Cardiac fibroblast (primary cell): ENCODE measurements at regions not wholly inside any gene's neighbourhood (a gene's known extent, or its start where the extent isn't known, plus 50 kb on each side); places are given as distances from the start of the nearest gene placed in this dataset.
"Not testable (repeated sequence)": the region's sequence is repeated elsewhere in the genome, so short reads cannot be mapped to it uniquely, and the experiment has no call there.

Source experiments
- DNase-seq, 2 donors: peaks; one replicate each; pipeline versions ENCODE4 v3.0.0 to v3.0.0-alpha.2; 2010; ENCODE audit warnings: low read depth in 2 of 2
- H3K4me3 ChIP-seq, 2 donors: replicated peaks in 1 of 2; 1 replicate in 1 of 2; 2 replicates in 1 of 2; pipeline ENCODE4 v1.5.1; 2011; ENCODE audit warnings: low read depth in 2 of 2, low read length in 2 of 2, mild to moderate bottlenecking in 2 of 2, moderate library complexity in 1 of 2
- TF ChIP-seq, protein P1 (sequence below): IDR thresholded peaks from one replicate; pipeline ENCODE4 v1.5.1; 2011; ENCODE audit warnings: low read depth, mild to moderate bottlenecking, low read length, inconsistent platforms

DNA sequence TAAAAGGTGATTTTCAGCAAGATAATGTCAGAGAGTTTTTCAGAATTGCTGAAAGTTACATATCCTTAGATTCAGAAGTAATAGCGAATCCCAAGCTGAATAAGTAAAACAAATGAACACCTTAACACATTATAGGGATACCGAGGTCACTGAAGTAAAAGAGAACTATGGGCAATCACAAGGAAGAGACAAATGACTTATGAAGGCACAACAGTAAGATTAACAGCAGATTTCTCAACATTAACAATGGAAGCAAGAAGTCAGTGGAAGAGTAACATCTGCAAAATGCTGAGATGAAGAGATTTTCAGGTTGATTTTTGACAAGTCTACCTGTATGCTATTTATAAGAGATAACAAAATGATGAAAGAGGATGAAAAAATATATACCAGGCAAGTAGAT lies 86.1 kb upstream of the EZR start:
- H3K4me3 ChIP-seq = no peak overlapping the region
- DNase-seq = no peak
- TF ChIP-seq, protein P1, sequence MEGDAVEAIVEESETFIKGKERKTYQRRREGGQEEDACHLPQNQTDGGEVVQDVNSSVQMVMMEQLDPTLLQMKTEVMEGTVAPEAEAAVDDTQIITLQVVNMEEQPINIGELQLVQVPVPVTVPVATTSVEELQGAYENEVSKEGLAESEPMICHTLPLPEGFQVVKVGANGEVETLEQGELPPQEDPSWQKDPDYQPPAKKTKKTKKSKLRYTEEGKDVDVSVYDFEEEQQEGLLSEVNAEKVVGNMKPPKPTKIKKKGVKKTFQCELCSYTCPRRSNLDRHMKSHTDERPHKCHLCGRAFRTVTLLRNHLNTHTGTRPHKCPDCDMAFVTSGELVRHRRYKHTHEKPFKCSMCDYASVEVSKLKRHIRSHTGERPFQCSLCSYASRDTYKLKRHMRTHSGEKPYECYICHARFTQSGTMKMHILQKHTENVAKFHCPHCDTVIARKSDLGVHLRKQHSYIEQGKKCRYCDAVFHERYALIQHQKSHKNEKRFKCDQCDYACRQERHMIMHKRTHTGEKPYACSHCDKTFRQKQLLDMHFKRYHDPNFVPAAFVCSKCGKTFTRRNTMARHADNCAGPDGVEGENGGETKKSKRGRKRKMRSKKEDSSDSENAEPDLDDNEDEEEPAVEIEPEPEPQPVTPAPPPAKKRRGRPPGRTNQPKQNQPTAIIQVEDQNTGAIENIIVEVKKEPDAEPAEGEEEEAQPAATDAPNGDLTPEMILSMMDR = no peak

DNA sequence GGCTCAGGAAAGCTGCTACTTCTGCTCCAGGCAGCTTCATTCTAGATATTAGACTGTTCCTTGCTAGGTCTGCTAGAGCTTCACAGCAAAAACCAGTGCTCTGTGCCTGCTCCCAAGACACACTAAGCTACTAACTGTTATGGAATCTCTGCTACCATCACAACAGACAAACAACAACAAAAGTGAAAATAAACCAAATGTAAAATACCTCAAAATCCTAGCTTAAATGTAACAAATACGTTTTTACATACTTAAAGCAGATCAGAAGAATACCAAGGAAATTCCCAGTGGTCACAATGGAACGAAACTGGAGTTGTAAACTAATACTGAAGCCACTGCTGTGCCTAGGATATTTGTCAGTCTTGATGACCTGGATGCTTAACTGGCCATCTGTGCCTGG lies 84.6 kb upstream of the EZR start:
- DNase-seq = no peak
- TF ChIP-seq, protein P1 = no peak
- no peak overlapping the region for H3K4me3 ChIP-seq

DNA sequence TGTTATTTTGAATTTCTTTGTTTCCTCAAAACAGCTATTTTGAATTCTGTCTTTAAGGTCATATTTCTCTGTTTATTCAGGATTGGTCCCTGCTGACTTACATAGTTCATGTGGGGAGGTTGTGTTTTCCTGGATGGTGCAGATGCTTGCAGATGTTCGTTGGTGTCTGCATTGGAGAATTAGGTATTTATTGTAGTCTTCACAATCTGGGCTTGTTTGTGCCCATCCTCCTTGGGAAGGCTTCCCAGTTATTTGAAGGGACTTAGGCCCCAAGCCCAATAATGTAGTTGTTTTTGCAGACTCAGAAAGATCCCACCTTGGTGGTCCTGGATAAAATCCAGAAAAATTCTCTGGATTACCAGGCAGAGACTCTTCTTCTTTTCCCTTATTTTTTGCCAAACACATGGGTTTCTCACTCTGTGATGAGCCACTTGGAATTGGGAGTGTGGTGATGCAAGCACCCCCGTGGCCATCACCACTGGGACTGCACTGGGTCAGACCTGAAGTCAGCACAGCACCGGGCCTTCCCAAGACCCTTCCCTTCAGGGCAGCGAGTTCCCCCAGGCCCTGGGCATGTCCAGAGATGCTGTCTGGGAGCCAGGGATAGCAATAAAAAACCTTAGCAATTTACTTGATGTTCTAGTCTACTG lies 81.6 kb upstream of the EZR start:
- TF ChIP-seq, protein P1 = no peak
- no peak overlapping the region for H3K4me3 ChIP-seq
- DNase-seq = no peak

DNA sequence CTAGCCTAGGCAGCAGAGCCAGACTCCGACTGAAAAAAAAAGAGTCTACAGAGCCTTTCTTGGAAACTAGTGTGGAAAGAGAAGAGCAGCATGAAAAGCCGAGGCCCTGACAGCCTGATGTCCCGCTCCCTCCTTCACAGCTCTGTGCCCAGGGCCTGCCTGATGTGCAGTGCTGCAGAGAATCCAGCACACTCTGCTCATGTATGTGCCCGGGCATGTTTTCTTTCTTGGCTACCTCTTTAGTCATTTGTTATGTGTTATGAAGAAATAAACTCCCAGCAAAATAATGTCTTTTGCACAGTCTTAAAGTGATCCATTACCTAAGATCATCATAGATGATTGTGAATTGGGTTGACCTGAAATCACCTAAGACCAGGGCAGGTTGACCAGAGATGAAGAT lies 78.1 kb upstream of the EZR start:
- no peak overlapping the region for H3K4me3 ChIP-seq
- TF ChIP-seq, protein P1 = no peak
- DNase-seq = no peak

GRCh38 chr6:158895661-158896060 lies 76.5 kb upstream of the EZR start:
- no peak overlapping the region for H3K4me3 ChIP-seq
- DNase-seq = no peak
- TF ChIP-seq, protein P1 = no peak

GRCh38 chr6:158894193-158894592 lies 75.0 kb upstream of the EZR start:
- DNase-seq = peak; percentile 80 to 83
- TF ChIP-seq, protein P1 = no peak

GRCh38 chr6:158892266-158892665 lies 73.1 kb upstream of the EZR start:
- no peak overlapping the region for H3K4me3 ChIP-seq
- DNase-seq = no peak
- TF ChIP-seq, protein P1 = no peak

More at GRCh38 chr6:158894193-158894592, 75.0 kb upstream of the EZR start:
- no peak overlapping the region for H3K4me3 ChIP-seq

- DNase-seq, H3K4me3 ChIP-seq: not testable (repeated sequence)
Measured at GRCh38 chr6:158891560-158891959, 72.4 kb upstream of the EZR start.

GRCh38 chr6:158888171-158888570 lies 69.0 kb upstream of the EZR start:
- not testable (repeated sequence) for H3K4me3 ChIP-seq, DNase-seq

- H3K4me3 ChIP-seq, DNase-seq: not testable (repeated sequence)
Measured at GRCh38 chr6:158886346-158886977, 67.3 kb upstream of the EZR start.
